Activated T-helper 1 cell treated with Interleukin-2 at 50 U/mL for 16 hours (primary cell): ENCODE measurements at regions not wholly inside any gene's neighbourhood (a gene's known extent, or its start where the extent isn't known, plus 50 kb on each side); places are given as distances from the start of the nearest gene placed in this dataset.
"Not testable (repeated sequence)": the region's sequence is repeated elsewhere in the genome, so short reads cannot be mapped to it uniquely, and the experiment has no call there.

ENCODE experiments used
- DNase-seq: peaks from one replicate; pipeline ENCODE4 v3.0.0-alpha.2; 2020; ENCODE audit warnings: low read depth

- DNase-seq: no peak
Measured at GRCh38 chr3:139134678-139135372, 90.1 kb upstream of the PRR23C start.

- DNase-seq: no peak
Measured at GRCh38 chr3:139135657-139136056, 91.0 kb upstream of the PRR23C start.

- DNase-seq: no peak
Measured at GRCh38 chr3:139136469-139137202, 91.9 kb upstream of the PRR23C start.

GRCh38 chr3:139140553-139140952 lies 95.9 kb upstream of the PRR23C start:
- no peak for DNase-seq

- DNase-seq: not testable (repeated sequence)
Measured at GRCh38 chr3:139145980-139146379, 101.3 kb upstream of the PRR23C start.

GRCh38 chr3:139151530-139151929 lies 106.8 kb upstream of the PRR23C start:
- no peak for DNase-seq

- DNase-seq: not testable (repeated sequence)
Measured at GRCh38 chr3:139153434-139153833, 108.7 kb upstream of the PRR23C start.

- DNase-seq: no peak
Measured at GRCh38 chr3:139157161-139157932, 112.7 kb upstream of the PRR23C start.

GRCh38 chr3:139159356-139159755 lies 114.7 kb upstream of the PRR23C start:
- DNase-seq: no peak

GRCh38 chr3:139173372-139174108 lies 128.8 kb upstream of the PRR23C start:
- no peak for DNase-seq

GRCh38 chr3:139180489-139180888 lies 135.8 kb upstream of the PRR23C start:
- no peak for DNase-seq

- no peak for DNase-seq
Measured at GRCh38 chr3:139182143-139182542, 137.5 kb upstream of the PRR23C start.

- DNase-seq: no peak
Measured at GRCh38 chr3:139182598-139182997, 137.9 kb upstream of the PRR23C start.

GRCh38 chr3:139185527-139185926 lies 140.8 kb upstream of the PRR23C start:
- no peak for DNase-seq

- DNase-seq: no peak
Measured at GRCh38 chr3:139187154-139187553, 142.5 kb upstream of the PRR23C start.

GRCh38 chr3:139187648-139188047 lies 143.0 kb upstream of the PRR23C start:
- no peak for DNase-seq

GRCh38 chr3:139189943-139190342 lies 145.3 kb upstream of the PRR23C start:
- DNase-seq: no peak

- not testable (repeated sequence) for DNase-seq
Measured at GRCh38 chr3:139194421-139194820, 149.4 kb upstream of the MRPS22 start.

- DNase-seq: not testable (repeated sequence)
Measured at GRCh38 chr3:139196146-139196545, 147.7 kb upstream of the MRPS22 start.

- DNase-seq: no peak
Measured at GRCh38 chr3:139197251-139197650, 146.6 kb upstream of the MRPS22 start.

- no peak for DNase-seq
Measured at GRCh38 chr3:139198186-139198585, 145.6 kb upstream of the MRPS22 start.

GRCh38 chr3:139198929-139199328 lies 144.9 kb upstream of the MRPS22 start:
- no peak for DNase-seq
